ENCODE measurements at regions not wholly inside any gene's neighbourhood (a gene's known extent, or its start where the extent isn't known, plus 50 kb on each side); places are given as distances from the start of the nearest gene placed in this dataset.

GRCh38 chr11:62073061-62073460, 50.8 kb upstream of the INCENP start:
- no peak for DNase-seq

- no peak for DNase-seq
These were observed 52.4 kb upstream of the INCENP start for GRCh38 chr11:62071408-62071807.

DNA sequence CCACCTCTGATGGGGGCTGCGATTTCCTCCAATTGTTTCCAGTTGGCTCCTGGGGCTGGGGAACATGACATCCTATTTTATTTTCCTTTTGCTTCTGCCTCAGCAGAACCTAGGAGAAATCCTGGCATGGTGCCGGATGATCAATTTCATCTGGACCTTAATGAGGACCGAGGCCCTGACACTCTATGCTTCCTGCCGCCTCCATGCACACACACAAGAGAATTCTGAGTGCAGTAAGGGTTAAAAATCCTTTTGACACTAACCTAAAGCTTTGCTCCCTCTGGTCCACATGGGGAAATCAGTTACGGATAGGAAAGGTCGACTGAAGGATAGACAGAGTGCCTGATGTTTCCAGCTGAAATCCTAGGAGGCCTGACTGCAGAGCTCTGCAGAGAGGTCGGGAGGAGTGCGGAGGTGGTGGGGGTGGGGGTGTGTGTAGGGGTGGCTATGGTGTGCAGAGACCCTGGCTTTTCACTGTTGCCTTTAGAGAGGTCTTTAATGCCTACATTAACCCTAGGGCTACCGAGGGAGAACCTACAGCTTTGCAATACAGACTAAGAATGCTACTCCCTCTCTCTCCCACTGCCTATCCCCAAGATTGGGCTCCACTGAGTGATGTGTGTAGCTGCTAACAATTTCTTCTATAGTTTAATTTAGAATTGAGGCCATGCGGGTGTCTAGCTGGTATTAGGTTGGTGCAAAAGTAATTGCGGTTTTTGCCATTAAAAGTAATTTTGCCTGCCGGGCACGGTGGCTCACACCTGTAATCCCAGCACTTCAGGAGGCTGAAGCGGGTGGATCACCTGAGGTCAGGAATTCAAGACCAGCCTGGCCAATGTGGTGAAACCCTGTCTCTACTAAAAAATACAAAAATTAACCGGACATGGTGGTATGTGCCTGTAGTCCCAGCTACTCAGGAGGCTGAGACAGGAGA, 53.6 kb upstream of the INCENP start:
- DNase-seq: no peak

DNA sequence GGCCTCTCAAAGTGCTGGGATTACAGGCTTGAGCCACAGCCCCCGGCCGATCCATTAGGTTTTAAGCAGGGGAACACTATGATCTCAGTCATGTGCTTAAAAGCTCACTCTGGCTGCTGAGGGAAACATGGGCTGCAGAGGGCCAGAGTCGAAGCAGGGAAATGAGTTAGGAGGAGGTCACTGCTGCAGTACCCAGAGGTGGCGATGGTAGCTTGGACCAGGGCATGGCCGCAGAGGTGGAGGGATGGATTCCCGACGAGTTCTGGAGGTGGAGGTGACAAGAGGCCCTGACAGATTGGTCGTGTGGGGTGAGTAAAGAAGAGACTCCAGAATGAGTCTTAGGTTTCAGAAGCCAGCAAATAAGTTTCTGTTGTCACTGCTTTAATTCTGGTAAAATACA, 54.4 kb upstream of the INCENP start:
- DNase-seq: no peak

DNA sequence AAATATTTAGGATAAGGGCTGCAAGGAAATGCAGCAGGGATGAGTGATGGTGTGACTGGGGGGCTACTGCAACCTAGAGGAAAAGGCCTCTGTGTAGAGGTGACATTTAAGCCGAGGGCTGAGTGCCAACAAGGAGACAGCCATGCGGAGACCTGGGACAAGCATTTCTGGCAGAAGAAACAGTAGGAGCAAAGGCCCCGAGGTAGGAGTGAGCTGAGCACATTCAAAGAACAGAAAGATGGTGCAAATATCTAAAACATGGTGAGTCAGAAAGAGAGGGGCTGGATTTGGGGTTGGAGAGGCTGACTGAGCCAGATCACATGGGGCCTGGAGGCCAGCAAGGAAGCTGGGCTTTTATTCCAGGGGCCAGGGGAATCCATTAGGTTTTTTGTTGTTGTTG, 55.1 kb upstream of the INCENP start:
- DNase-seq: no peak

DNA sequence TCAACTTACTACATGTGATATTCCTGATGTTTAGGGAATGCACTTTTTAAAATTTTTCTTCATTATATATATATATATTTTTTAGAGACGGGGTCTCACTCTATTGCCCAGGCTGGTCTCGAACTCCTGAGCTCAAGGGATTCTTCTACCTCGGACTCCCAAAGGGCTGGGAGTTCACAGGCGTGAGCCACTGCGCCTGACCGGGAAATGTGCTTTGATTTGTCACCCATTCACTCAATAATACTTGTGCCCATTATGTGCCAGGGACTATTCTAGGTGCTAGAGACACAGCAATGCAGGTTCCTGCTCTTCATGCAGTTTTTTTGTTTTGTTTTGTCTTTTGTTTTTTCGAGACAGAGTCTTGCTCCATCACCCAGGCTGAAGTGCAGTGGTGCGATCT, 56.1 kb upstream of the INCENP start:
- DNase-seq: no peak

DNA sequence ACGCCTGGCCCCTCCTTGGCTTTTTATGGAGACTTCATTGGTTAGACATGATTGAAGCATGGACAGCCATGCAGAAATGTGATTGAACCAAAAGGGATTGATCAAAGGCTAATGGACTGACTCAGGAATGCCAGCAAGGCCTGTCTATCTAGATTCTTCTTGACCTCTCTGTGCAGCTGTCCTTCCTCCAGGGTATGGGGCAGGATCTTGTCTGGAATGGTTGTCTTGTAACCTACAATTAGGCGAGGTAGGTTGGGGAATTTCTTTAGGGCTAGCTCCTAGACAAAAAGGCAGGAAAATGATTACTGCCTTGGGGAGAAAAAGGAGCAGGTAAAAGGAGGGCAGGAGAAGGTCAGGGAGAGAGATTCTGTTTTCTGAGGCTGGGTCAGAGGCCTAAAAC, 59.6 kb upstream of the INCENP start:
- DNase-seq: no peak

- DNase-seq: no peak
These were observed 61.5 kb upstream of the INCENP start for GRCh38 chr11:62062223-62062861.

DNA sequence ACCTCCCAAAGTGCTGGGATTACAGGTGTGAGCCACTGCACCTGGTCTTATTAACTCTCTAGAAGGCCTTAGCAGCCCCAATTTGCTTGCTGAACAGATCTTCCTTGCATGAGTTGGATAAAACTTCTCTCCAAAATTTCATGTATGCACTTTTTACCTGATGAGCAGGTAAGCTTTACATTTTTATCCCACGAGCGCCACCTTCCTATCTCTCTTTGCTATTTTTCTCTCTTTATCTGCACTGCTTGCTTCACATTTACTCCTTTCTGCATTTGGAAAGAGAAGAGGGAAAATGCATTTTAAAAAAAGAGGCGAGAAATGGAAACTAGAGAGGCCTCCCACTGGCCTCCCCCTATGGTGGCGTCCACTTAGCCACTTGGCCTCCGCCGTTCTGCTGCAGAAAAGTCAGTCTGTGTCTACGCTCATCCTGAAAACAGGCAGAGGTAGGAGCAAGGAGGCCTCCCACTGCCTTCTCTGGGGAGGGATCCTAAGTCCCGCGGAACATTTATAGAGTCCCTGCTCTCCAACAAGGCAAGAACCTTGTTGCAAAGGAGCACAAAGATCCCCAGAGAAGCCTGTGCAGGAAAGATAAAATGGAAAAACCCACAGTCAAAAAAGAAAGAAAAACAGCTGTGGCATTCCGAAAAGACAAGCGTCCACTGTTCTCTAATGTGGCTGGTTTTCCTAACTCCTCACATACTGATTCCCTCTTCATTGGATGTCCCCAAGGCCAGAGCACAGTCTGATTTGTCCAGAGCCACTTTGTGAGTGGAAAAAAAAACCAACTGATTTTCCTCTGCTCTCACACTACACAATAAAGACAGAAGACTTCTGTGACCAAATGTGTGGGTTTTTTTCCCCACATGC, 62.2 kb upstream of the INCENP start:
- DNase-seq: no peak

DNA sequence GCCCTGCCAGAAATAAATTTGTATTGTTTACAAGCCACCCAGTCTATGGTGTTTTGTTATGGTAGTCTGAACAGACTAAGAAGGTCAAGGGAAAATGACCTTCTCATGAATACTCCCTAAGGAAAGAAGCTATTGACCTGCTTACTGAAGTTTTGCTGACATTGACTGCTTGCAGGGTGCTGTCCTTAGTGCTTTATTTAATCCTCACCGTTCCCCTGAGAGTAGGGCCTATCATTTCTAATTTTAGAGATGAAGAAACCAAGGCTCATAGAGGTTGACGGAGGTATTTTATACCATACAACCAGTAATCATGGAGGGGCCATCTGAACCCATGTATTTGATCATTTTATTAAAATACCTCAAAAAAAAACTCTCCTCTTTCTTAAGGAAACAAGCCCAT, 66.7 kb upstream of the INCENP start:
- DNase-seq: no peak

DNA sequence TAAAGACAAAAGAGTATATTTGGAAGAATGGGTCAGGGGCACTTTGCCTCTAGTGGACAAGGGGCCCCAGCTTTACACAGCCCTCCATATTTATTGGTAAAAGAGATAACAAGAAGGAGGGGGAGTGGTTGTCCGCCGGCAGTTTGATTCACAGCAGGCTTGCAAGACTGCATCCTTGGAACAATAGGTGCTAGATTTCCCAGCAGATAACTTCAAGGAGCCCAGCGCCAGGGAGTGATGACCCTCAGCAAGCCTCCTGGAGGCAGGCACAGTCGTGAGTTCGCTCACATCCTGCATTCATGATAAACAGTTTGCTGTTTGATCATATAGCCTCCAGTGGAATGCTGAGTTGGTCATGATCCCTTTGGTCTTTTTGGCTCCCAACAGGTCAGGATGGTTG, 67.8 kb upstream of the INCENP start:
- DNase-seq: no peak

DNA sequence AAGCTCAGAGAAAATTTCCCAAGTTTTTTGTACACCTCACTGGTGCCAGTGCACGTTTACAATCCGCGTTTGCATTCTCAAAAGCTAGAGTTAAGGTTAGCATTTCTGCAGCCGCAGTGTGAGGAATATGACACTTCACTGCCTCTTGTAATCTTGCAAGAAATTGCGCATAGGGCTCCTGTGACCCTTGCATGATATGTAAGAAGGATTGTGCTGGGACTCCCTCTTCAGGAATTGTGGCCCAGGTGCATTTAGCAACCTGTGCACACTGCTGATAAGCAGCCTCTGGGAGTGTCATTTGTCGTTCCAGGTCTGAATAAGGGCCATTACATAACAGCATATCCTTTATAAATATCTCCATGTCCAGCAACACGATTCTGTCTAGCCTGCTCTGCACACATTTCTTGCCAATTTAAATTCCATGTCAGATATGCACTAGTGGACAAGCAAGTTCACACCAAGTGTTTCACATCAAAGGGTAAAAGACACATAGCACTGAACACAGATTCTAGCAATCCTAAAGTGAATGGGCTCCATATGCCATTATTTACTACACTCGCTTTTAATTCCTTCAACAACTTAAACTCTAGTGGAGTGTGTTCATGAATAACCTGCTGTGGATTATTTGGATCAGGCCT, 69.2 kb upstream of the INCENP start:
- DNase-seq: peak in 1 of 2 experiments; percentile 30

DNA sequence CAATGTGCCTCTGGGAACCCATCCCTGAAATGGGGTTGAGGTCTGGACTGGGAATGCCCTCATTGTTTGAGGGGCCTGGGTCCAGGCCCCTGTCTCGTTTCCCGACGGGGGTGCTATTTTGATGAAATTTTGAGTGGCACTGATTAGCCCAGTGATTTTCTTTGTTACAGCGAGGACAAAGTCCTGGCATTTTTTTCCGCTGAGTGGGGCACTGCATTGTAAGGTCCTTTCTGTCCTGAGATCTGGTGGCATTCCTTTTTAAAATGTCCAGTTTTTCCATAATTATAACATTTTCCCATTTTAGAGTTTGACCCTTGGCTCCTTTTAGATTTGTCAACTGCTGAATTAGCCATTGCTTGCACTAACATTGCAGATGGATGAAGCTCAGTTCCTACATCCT, 69.7 kb upstream of the INCENP start:
- no peak for DNase-seq

- DNase-seq: no peak
These were observed 73.1 kb upstream of the INCENP start for GRCh38 chr11:62050716-62051115.

DNA sequence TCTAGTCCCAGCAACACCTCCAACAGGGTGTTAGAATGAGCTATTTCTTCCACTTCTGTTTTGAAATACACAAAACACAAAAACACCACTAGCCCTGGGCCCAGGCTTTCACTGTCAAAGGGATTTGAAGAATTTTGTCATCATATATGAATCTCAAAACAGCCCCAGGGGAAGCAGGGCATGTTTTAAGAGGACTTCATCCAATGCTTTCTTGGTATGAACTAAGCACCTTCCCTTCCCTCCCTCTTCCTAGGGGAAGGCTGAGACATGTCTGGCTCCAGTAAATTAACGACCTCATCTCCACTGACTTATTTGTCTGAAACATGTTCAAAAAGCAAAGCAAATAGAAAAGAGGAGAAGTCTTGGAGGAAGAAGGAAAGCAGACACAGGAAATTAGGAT, 75.7 kb upstream of the INCENP start:
- no peak for DNase-seq

- no peak for DNase-seq
These were observed 77.2 kb upstream of the INCENP start for GRCh38 chr11:62046568-62047100.

- no peak for DNase-seq
These were observed 77.2 kb upstream of the FTH1 start for GRCh38 chr11:62044639-62045121.

- no peak for DNase-seq
These were observed 67.9 kb upstream of the FTH1 start for GRCh38 chr11:62035293-62035692.

DNA sequence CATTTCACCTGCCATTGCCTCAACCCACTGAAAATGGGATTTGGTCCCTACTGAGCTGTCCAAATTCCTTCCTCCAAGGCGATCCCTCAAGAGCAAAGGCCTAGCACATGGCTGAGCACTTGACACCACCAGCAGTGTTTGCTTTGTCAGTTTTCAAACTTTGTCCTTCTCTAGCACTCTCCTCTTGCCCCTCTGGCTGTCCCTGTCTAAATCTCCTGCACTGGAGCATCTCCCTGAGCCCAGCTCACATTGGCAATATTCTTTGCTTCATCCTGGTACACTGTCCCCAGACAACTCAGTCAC, 66.6 kb upstream of the FTH1 start:
- no peak for DNase-seq

- DNase-seq: peak in 1 of 2 experiments; percentile 73
These were observed 66.0 kb upstream of the FTH1 start for GRCh38 chr11:62033191-62034035.

DNA sequence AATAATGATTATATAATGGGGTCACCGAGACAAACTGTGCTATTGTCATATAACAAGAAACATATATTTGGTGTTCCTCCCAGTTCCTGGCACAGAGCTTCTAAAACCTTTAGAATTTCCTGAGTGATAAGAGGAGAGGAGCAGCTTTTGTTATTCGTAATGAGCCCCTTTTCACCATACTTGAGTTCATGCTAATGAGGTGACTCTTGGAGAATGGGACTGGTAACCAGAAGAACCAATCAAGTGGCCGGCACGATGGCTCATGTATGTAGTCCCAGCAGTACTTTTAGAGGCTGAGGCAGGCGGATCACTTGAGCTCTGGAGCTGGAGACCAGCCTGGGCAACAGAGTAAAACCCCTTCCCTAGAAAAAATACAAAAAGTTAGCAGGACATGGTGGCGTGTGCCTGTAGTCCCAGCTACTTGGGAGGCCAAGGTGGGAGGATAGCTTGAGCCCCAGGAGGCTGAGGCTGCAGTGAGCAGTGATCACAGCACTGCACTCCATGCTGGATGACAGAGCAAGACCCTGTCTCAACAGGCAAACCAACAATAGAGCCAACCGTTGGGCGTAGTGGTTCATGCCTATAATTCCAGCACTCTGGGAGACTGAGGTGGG, 62.7 kb upstream of the FTH1 start:
- no peak for DNase-seq
